GM12891 (cell line): ENCODE measurements at regions not wholly inside any gene's neighbourhood (a gene's known extent, or its start where the extent isn't known, plus 50 kb on each side); places are given as distances from the start of the nearest gene placed in this dataset.

Experiments used
- PAX5 ChIP-seq: IDR thresholded peaks from 2 replicates; pipeline ENCODE4 v1.6.1; 2011; ENCODE audit warnings: low read length, moderate library complexity, mild to moderate bottlenecking; ENCODE audit not compliant: insufficient read depth, severe bottlenecking
- POLR2A ChIP-seq: IDR thresholded peaks from 2 replicates; pipeline ENCODE4 v1.6.1; 2011; ENCODE audit warnings: low read depth, low read length, control low read depth
- POLR2AphosphoS5 ChIP-seq: IDR thresholded peaks from 2 replicates; pipeline ENCODE4 v1.6.1; 2011; ENCODE audit warnings: low read depth, low read length, control low read depth
- SPI1 ChIP-seq: IDR thresholded peaks from 2 replicates; pipeline ENCODE4 v1.6.1; 2011; ENCODE audit warnings: low read depth, low read length, control low read depth
- TAF1 ChIP-seq: IDR thresholded peaks from 2 replicates; pipeline ENCODE4 v1.6.1; 2011; ENCODE audit warnings: low read depth, low read length, control low read depth

DNA sequence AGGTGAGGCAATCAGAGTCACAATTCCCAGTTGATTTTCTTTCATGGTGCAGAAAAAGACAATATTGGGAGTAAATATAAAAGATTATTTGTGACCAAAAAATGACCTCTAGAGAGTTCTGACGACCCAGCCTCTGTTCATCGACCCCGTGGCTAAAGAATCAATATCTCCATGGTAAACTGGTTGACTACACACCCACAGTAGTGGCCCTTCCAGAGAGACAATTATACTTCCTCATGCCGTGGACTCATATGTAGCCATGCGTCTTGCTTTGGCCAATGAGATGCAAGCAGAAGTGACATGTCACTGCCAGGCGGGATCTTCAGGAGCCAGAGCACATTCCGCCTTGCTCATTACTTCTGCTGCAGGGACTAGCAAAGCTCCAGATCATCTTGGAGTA lies 163.3 kb upstream of the RAD23B start:
- no peak for TF ChIP-seq POLR2A
- TF ChIP-seq SPI1: no peak
- no peak for TF ChIP-seq POLR2AphosphoS5
- no peak for TF ChIP-seq PAX5
- no peak for TF ChIP-seq TAF1
